Frontal cortex (tissue), 3 donors: ENCODE measurements at regions not wholly inside any gene's neighbourhood (a gene's known extent, or its start where the extent isn't known, plus 50 kb on each side); places are given as distances from the start of the nearest gene placed in this dataset.

Source experiments
- DNase-seq, 2 donors: peaks; one replicate each; pipeline ENCODE4 v3.0.0; 2012; ENCODE audit warnings: low spot score in 2 of 2
- FAIRE-seq: peaks from 2 replicates; lab custom pipeline; 2012; peaks lifted over from hg19 to GRCh38; lab: Jason Lieb, UNC
- donor health status: control.
- donor health status: control.
- donor health status: control.

GRCh38 chr6:100944644-100945043, 63.5 kb upstream of the ASCC3 start:
- FAIRE-seq (no peak), DNase-seq (no peak)

GRCh38 chr6:100946021-100946540, 65.0 kb upstream of the ASCC3 start:
- DNase-seq: no peak
- FAIRE-seq: no peak

GRCh38 chr6:100946711-100947110, 65.6 kb upstream of the ASCC3 start:
- FAIRE-seq: no peak
- DNase-seq: no peak

DNA sequence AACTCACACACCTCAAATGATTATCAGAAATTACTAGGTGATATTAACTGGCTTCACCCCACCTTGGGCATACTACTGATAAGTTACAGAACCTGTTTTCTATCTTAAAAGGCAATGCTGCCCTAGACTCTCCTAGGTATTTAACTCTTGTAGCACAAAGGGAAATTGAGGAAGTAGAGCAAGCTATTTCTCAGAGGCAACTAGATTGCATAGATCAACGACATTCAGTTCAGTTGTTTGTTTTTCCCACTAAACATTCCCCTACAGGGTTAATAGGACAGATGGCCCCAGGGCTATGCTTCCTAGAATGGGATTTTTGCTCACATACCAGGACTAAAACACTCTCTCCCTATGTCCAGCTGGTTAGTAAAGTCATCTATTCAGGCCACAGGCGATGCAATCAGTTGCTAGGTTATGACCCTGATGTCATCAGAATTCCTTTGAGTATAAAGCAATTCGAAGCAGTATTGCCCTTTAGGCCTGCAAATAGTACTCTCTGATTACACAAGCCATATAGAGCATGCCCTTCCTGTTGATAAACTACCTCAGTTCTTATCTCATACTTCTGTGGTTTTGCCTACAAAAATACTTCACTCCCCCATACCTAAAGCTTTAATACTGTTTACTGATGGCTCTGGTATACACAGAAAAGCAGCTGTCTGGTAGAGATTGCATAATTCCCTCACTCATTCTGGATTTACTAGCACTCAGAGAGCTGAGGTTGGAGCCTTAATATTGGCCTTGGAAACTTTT, 67.4 kb upstream of the ASCC3 start:
- DNase-seq: no peak
- FAIRE-seq: no peak

GRCh38 chr6:100952006-100952405, 70.9 kb upstream of the ASCC3 start:
- FAIRE-seq (no peak), DNase-seq (no peak)

GRCh38 chr6:100959280-100959679, 78.2 kb upstream of the ASCC3 start:
- FAIRE-seq: no peak

DNA sequence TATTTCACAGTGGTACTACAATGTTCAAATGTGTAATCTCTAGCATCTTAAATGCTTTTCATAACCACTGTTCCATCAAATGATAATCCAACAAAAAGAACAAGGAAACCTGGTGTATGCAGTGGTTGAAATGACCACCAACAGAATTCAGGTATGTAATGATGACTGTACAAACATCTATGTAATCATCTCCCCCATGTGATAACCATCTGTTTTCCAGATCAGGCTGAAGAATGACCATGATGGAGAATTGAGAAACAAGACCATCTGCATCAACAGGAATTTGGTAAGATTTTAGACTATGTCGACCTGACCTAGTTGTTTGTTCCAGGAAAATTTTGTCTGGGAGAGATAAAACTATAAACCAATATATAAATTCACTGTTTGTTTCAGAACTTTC, 81.3 kb upstream of the ASCC3 start:
- no peak for DNase-seq
- no peak for FAIRE-seq

More at GRCh38 chr6:100959280-100959679, 78.2 kb upstream of the ASCC3 start:
- DNase-seq: no peak

DNA sequence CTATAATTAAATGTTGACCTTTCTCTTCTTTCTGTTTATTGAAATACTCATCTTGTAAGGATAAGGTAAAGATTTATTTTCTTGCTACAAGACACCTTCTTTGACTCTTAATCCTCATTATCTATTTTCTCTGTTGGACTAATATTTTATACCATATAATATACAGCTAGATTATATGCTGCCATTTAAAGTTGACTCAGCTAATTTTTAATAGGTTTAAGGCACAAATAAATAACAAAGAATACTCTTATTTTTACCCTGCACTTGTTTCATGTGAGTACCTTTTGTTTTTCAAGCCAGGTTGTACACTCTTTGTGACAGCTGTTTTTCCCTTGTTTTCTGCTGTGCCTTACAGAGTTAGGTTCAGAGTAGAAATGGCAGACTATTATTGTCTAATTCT, 83.9 kb upstream of the ASCC3 start:
- FAIRE-seq (no peak), DNase-seq (no peak)

- FAIRE-seq (no peak), DNase-seq (no peak)
These were observed 87.8 kb upstream of the ASCC3 start for GRCh38 chr6:100968949-100969348.

GRCh38 chr6:100979267-100979666, 98.1 kb upstream of the ASCC3 start:
- DNase-seq: no peak
- FAIRE-seq: no peak

DNA sequence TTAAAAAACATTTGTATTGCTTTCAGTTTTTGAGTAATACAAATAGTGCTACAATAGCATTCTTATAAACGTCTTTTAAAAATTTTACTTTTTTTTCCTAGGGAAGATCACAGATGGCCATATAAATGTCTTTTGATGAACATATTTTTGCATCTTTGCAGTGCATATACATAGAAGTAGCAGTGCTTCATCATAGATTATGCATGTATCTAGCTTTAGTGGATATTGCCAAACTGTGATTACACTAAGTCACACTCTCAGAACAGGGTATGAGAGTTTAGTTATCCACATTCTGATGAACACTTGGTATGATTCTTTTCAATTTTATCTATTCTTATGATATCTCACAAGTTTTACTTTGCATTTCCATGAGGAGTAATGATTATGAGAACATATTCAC, 99.8 kb upstream of the ASCC3 start:
- no peak for FAIRE-seq
- DNase-seq: no peak

GRCh38 chr6:100986921-100987320, 105.8 kb upstream of the ASCC3 start:
- DNase-seq (no peak), FAIRE-seq (no peak)

- DNase-seq (no peak), FAIRE-seq (no peak)
These were observed 106.4 kb upstream of the ASCC3 start for GRCh38 chr6:100987556-100987955.

- FAIRE-seq: no peak
- DNase-seq: no peak
These were observed 107.4 kb upstream of the ASCC3 start for GRCh38 chr6:100988391-100988984.

- FAIRE-seq (no peak), DNase-seq (no peak)
These were observed 108.9 kb upstream of the ASCC3 start for GRCh38 chr6:100990070-100990469.

DNA sequence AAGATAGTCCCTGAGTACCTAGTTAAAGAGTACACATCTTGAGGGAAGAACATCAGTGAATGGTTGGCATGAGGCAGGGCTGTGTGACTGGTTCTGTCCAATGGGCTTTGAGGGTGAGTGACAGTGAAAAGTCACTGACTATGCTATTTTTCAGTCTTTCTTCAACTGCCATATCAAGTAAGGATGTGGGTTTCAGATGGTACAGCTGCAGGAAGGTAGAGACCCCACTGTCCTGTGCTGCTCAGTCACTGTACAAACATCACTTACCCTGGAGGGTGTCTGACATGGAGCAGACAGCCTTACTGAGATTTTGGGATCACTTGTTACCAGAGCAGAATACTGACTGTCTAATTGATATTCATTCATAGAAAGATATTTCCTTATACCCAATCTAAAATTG, 115.3 kb upstream of the ASCC3 start:
- FAIRE-seq (no peak), DNase-seq (no peak)

- DNase-seq: no peak
These were observed 117.0 kb upstream of the ASCC3 start for GRCh38 chr6:100998111-100998510.

GRCh38 chr6:100999034-100999597, 118.0 kb upstream of the ASCC3 start:
- DNase-seq: no peak
- no peak for FAIRE-seq

More at GRCh38 chr6:100998111-100998510, 117.0 kb upstream of the ASCC3 start:
- FAIRE-seq: no peak

DNA sequence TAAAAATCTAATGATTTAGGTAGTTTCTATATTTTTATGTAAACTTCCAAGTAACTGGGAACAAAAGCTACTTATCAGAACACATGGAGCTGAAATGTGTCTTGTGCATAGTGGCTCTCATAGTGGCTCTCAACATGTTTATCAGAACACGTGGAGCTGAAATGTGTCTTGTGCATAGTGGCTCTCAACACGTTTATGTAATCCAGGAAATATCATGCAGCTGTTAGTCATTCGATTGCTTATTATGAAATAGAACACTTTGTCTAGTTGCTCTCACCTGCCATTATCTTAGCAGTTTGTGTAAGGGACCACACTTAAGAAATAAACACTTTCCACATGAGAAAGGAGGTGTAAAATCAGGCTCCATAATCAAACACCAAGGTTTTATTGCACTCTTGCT, 119.2 kb upstream of the ASCC3 start:
- no peak for DNase-seq
- no peak for FAIRE-seq

GRCh38 chr6:101001012-101001411, 119.9 kb upstream of the ASCC3 start:
- DNase-seq (no peak), FAIRE-seq (no peak)

DNA sequence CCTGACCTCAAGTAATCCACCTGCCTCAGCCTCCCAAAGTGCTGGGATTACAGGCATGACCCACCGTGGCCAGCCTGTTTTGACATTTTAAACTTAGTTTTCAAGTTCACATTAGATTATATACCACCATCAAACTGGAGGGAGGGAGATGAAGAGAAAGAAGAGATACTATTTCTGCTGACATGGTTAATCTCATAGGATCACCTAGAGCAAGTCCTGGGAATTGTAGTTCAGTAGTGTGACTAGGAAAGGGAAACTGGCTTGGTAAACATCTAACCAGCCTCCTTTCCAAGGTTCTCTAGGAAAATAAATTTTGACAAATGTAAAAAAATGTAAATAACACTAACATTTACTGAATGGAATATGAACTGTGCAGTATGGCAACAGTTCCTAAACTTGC, 120.5 kb upstream of the ASCC3 start:
- no peak for DNase-seq
- no peak for FAIRE-seq
